SH-SY5Y (cell line): ENCODE measurements at regions not wholly inside any gene's neighbourhood (a gene's known extent, or its start where the extent isn't known, plus 50 kb on each side); places are given as distances from the start of the nearest gene placed in this dataset.

Experiments used
- GATA2 ChIP-seq: IDR thresholded peaks from 2 replicates; pipeline ENCODE4 v1.6.1; 2011; ENCODE audit warnings: mild to moderate bottlenecking, low read depth, low read length
- GATA3 ChIP-seq: IDR thresholded peaks from 2 replicates; pipeline ENCODE4 v1.6.1; 2011; ENCODE audit warnings: low read depth, mild to moderate bottlenecking, low read length, moderate library complexity

DNA sequence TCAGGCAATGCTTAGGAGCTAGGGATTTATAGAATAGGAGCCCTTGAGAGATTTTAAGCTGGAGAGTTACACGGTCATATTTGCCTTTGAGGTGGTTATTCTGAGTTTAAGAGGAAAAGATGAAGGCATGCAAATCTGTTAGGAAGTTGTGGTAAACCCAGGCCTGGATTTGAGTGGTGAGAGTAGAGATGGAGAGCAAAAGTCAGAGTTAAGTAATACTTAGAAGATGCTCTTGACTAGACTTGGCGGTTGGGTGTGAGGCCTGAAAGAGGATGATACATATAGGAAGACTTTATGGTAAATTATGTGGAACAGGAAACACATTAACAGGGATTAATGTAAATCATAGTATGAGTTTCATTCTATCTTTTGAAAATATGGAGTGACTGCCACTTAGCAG lies 136.0 kb upstream of the ARX start:
- TF ChIP-seq GATA2 (no peak), GATA3 (no peak)
